ENCODE measurements at regions not wholly inside any gene's neighbourhood (a gene's known extent, or its start where the extent isn't known, plus 50 kb on each side); places are given as distances from the start of the nearest gene placed in this dataset.

- WGBS (ENCODE audit: low lambda C conversion rate) = 74% methylated on average over 7 of the region's 7 CpGs
- H3K9me3 ChIP-seq = no peaks in the 10 kb centered on the region
- TF ChIP-seq FOSL2 (IDR thresholded peaks at IDR 0.05; ENCODE audit: borderline replicate concordance, low read depth) = no peak
- TF ChIP-seq RAD21 (IDR thresholded peaks at IDR 0.05; ENCODE audit: low read length) = no peak
- no peak for TF ChIP-seq MAX (IDR thresholded peaks at IDR 0.05; ENCODE audit: low read depth)
- TF ChIP-seq ZBTB33 (IDR thresholded peaks at IDR 0.05; ENCODE audit: borderline replicate concordance, low read depth) = no peak
- TF ChIP-seq CHD2 (IDR thresholded peaks at IDR 0.05; ENCODE audit: low read length, partially characterized antibody) = no peak
- no peak for TF ChIP-seq SIN3A (IDR thresholded peaks at IDR 0.05; ENCODE audit: borderline replicate concordance, low read depth, low read length)
- no peak for TF ChIP-seq IRF3 (IDR thresholded peaks at IDR 0.05; ENCODE audit: low read depth, low read length)
- no peak for TF ChIP-seq EZH2phosphoT487 (IDR thresholded peaks at IDR 0.05; ENCODE audit: borderline replicate concordance, low read depth)
- no peak for TF ChIP-seq TAF1 (IDR thresholded peaks at IDR 0.05; ENCODE audit: borderline replicate concordance, low read depth, low read length)
- TF ChIP-seq RCOR1 (IDR thresholded peaks at IDR 0.05; ENCODE audit: low read length) = no peak
- TF ChIP-seq GATA2 (CRISPR knock-in tag; IDR thresholded peaks at IDR 0.05) = no peak
- TF ChIP-seq NRF1 (IDR thresholded peaks at IDR 0.05; ENCODE audit: low read depth, low read length) = no peak
- no peak for TF ChIP-seq NFIC (IDR thresholded peaks at IDR 0.05; ENCODE audit: borderline replicate concordance)
- TF ChIP-seq FOXM1 (IDR thresholded peaks at IDR 0.05; ENCODE audit: low read depth) = no peak
- no peaks in the 10 kb centered on the region for H3F3A ChIP-seq (replicated peaks; ENCODE audit: insufficient read depth)
- no peak overlapping the region for H3K4me2 ChIP-seq
- H3K27me3 ChIP-seq (ENCODE audit: insufficient read depth) = peaks cover 23% of the 10 kb centered on the region; the same call in 1 of the 2 replicates
- ChIA-PET CTCF (interaction anchor here (1.5 kb wide), 1 partner anchor 10 kb away, joined by 4 read pairs; no protein-coding TSS in a partner anchor), POLR2A (no interaction called here)
- H2AFZ ChIP-seq (ENCODE audit: low read depth) = no peak overlapping the region
- no peak overlapping the region for H3K27ac ChIP-seq (ENCODE audit: low read depth in 2 of 2, low read length in 1 of 2)
- no peaks in the 10 kb centered on the region for H3K9me2 ChIP-seq
- H3K4me1 ChIP-seq (ENCODE audit: control insufficient read depth in 1 of 2, insufficient read depth in 2 of 2, low read depth in 1 of 2, low read length in 1 of 2) = no peaks in the 10 kb centered on the region; a peak in 1 of 4 replicates
- H3K79me2 ChIP-seq (ENCODE audit: insufficient read depth) = no peaks in the 10 kb centered on the region
- H3K9ac ChIP-seq = no peak overlapping the region
- no peaks in the 10 kb centered on the region for H4K20me1 ChIP-seq (ENCODE audit: insufficient read depth)
- no peak overlapping the region for H3K4me3 ChIP-seq (ENCODE audit: low read depth in 2 of 2, low read length in 1 of 2)
- no peak for DNase-seq
- H3K36me3 ChIP-seq (replicated peaks in 1 of 2; ENCODE audit: control insufficient read depth in 1 of 2, insufficient read depth in 2 of 2, low read length in 1 of 2) = no peaks in the 10 kb centered on the region
Measured at GRCh38 chr15:69593488-69593887, 140.9 kb downstream of the RPLP1 start.

All from SK-N-SH (cell line).